SK-N-MC (cell line): ENCODE measurements at regions not wholly inside any gene's neighbourhood (a gene's known extent, or its start where the extent isn't known, plus 50 kb on each side); places are given as distances from the start of the nearest gene placed in this dataset.
"Not testable (repeated sequence)": the region's sequence is repeated elsewhere in the genome, so short reads cannot be mapped to it uniquely, and the experiment has no call there.

Source experiments
- EZH2 ChIP-seq: fragments of 200-600 bp; sonication (generic); IDR thresholded peaks from one replicate; pipeline ENCODE4 v1.6.1; 2017; ENCODE audit warnings: antibody characterized with exemption
- FOXP2 ChIP-seq: optimal IDR thresholded peaks from 2 replicates; pipeline ENCODE3; 2011; ENCODE audit warnings: mild to moderate bottlenecking, moderate library complexity; ENCODE audit not compliant: insufficient read depth; ENCODE audit errors: extremely low read length, control extremely low read depth
- POLR2AphosphoS5 ChIP-seq: IDR thresholded peaks from 2 replicates; pipeline ENCODE4 v1.6.1; 2012; ENCODE audit warnings: mild to moderate bottlenecking, low read depth, low read length, borderline replicate concordance

DNA sequence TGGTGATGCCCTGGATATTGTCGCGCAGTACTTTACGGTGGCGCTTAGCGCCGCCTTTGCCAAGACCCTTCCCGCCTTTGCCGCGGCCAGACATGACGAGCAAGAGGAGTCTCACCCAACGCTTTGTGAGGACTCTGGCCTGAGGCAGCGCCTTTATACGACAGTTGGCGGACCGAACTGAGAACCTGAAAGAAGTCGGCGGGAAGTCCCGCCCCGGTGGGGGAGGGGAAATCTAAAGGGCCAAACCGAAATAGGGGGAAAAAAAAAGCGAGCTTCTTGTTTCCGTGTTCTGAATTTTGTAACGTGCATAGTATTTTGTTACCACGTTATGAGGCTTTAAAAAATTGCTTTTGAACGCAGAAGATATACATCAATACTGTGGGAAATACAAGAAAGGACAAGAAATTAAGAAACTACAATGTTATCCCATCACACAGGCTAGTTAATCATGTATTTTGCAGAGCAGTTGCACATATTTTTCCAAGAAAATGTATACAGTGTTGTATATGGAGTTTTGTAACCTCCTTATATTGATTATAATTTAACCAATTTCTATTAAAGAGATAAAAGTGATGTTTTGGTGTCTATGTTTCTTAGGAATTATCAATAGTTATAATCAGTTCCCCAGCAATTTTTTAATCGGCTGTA, 80.6 kb downstream of the OR2B2 start:
- TF ChIP-seq POLR2AphosphoS5, result peak; percentile 44; the same call in 1 of the 2 replicates
- not testable (repeated sequence) for TF ChIP-seq EZH2, FOXP2
